Upper lobe of right lung (tissue), 1 donor: ENCODE measurements at regions not wholly inside any gene's neighbourhood (a gene's known extent, or its start where the extent isn't known, plus 50 kb on each side); places are given as distances from the start of the nearest gene placed in this dataset.

Source experiments
- ATAC-seq: fragments of 200-7000 bp; cut with Tn5 transposase; one replicate; pipeline ENCODE4 v1.9.1; 2020; ENCODE audit warnings: mild to moderate bottlenecking, moderate library complexity
- DNase-seq: peaks from one replicate; pipeline ENCODE4 v3.0.0-alpha.2; 2020
- H3K27ac ChIP-seq: fragments of 200-600 bp; one replicate; pipeline ENCODE4 v1.8.0; 2022
- H3K27me3 ChIP-seq: fragments of 200-600 bp; one replicate; pipeline ENCODE4 v1.8.0; 2022; ENCODE audit warnings: mild to moderate bottlenecking
- H3K36me3 ChIP-seq: fragments of 200-600 bp; one replicate; pipeline ENCODE4 v1.8.0; 2022
- H3K4me1 ChIP-seq: fragments of 200-600 bp; one replicate; pipeline ENCODE4 v1.8.0; 2022
- H3K4me3 ChIP-seq: fragments of 200-600 bp; one replicate; pipeline ENCODE4 v1.8.0; 2022; ENCODE audit warnings: mild to moderate bottlenecking
- H3K9me3 ChIP-seq: fragments of 200-600 bp; one replicate; pipeline ENCODE4 v1.8.0; 2022
- intact Hi-C: fragments of 100-400 bp; cut with DNase I; formaldehyde crosslinking; loops from one replicate; pipeline ENCODE4 v1.11.0; 2022
- TF ChIP-seq, protein P1 (sequence below): fragments of 200-600 bp; IDR thresholded peaks from one replicate; pipeline ENCODE4 v1.8.0; 2022; ENCODE audit warnings: antibody characterized with exemption
- donor health status: DM: no; HTN: yes; CAD: no; lungs with severe emphysema.

DNA sequence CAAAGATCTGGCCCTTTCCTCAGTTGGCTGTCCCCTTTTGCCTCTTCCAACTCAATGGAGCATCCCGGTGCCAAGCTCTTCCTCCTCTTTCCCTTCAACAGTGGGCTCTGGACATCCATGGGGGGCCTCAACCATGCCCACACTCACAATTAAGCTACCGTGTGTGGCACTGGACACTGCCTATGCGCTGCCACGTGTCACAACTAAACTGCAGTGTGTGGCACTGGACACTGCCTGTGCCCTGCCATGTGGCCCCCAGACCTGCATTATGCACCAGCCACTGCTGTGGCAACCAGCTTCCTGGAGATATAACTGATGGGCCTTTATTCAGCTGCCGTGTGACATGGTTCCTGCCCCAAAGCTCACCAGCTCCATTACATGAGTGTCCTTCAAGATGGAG lies 179.1 kb downstream of the KCNA5 start:
- Histone ChIP-seq H3K9me3 (no peaks in the 10 kb centered on the region), H3K36me3 (no peaks in the 10 kb centered on the region), H3K4me1 (no peaks in the 10 kb centered on the region), H3K27ac (no peak overlapping the region), H3K27me3 (no peaks in the 10 kb centered on the region), H3K4me3 (no peak overlapping the region)
- ATAC-seq = no peak
- TF ChIP-seq, protein P1, sequence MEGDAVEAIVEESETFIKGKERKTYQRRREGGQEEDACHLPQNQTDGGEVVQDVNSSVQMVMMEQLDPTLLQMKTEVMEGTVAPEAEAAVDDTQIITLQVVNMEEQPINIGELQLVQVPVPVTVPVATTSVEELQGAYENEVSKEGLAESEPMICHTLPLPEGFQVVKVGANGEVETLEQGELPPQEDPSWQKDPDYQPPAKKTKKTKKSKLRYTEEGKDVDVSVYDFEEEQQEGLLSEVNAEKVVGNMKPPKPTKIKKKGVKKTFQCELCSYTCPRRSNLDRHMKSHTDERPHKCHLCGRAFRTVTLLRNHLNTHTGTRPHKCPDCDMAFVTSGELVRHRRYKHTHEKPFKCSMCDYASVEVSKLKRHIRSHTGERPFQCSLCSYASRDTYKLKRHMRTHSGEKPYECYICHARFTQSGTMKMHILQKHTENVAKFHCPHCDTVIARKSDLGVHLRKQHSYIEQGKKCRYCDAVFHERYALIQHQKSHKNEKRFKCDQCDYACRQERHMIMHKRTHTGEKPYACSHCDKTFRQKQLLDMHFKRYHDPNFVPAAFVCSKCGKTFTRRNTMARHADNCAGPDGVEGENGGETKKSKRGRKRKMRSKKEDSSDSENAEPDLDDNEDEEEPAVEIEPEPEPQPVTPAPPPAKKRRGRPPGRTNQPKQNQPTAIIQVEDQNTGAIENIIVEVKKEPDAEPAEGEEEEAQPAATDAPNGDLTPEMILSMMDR = no peak
- DNase-seq = no peak
- intact Hi-C loops = no loop called here

- Histone ChIP-seq H3K27me3 (no peaks in the 10 kb centered on the region), H3K4me1 (no peaks in the 10 kb centered on the region), H3K27ac (no peak overlapping the region), H3K36me3 (no peaks in the 10 kb centered on the region), H3K4me3 (no peak overlapping the region), H3K9me3 (no peaks in the 10 kb centered on the region)
- ATAC-seq = no peak
- DNase-seq = no peak
- TF ChIP-seq, protein P1 = no peak
- intact Hi-C loops = no loop called here
These were observed 180.2 kb downstream of the KCNA5 start for GRCh38 chr12:5223881-5224280.

GRCh38 chr12:5226581-5226980 lies 182.9 kb downstream of the KCNA5 start:
- Histone ChIP-seq H3K27ac (no peak overlapping the region), H3K9me3 (no peaks in the 10 kb centered on the region), H3K27me3 (no peaks in the 10 kb centered on the region), H3K4me3 (no peak overlapping the region), H3K4me1 (no peaks in the 10 kb centered on the region), H3K36me3 (no peaks in the 10 kb centered on the region)
- DNase-seq (no peak), ATAC-seq (no peak)
- TF ChIP-seq, protein P1 = no peak
- intact Hi-C loops = no loop called here

- intact Hi-C loops = no loop called here
- ATAC-seq = peak; percentile 49
- DNase-seq = no peak
These were observed 184.2 kb downstream of the KCNA5 start for GRCh38 chr12:5227708-5228373.

GRCh38 chr12:5230156-5230555 lies 186.5 kb downstream of the KCNA5 start:
- no peak for ATAC-seq
- intact Hi-C loops = no loop called here
- Histone ChIP-seq H3K9me3 (no peaks in the 10 kb centered on the region), H3K36me3 (no peaks in the 10 kb centered on the region), H3K27ac (no peak overlapping the region), H3K4me3 (no peak overlapping the region), H3K4me1 (no peaks in the 10 kb centered on the region), H3K27me3 (no peaks in the 10 kb centered on the region)
- TF ChIP-seq, protein P1 = no peak
- no peak for DNase-seq

More at GRCh38 chr12:5227708-5228373, 184.2 kb downstream of the KCNA5 start:
- Histone ChIP-seq H3K27me3 (no peaks in the 10 kb centered on the region), H3K4me1 (no peaks in the 10 kb centered on the region), H3K27ac (no peak overlapping the region), H3K36me3 (no peaks in the 10 kb centered on the region), H3K4me3 (no peak overlapping the region), H3K9me3 (no peaks in the 10 kb centered on the region)
- TF ChIP-seq, protein P1 = no peak

DNA sequence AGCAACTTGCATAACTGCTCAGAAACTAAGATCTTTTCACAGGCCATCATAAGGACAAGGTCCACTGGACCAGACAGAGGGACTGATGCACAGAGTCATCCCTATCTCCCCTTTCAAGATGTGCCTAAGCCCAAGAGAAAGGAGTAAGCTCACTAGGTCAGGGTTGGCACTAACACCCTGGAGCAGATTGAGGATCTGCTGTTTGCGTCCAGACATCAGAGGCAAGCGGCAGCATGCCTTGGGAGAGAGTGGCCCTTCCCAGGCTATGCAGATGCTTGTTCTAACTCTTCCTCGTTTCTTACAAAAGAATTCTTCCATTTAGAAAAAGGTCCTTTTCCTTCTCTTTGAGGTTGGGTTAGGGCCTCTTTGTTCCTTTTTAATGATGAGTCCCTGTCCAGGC lies 187.2 kb downstream of the KCNA5 start:
- Histone ChIP-seq H3K9me3 (no peaks in the 10 kb centered on the region), H3K4me3 (no peak overlapping the region), H3K27me3 (no peaks in the 10 kb centered on the region), H3K27ac (no peak overlapping the region), H3K4me1 (no peaks in the 10 kb centered on the region), H3K36me3 (no peaks in the 10 kb centered on the region)
- ATAC-seq = no peak
- TF ChIP-seq, protein P1 = no peak
- intact Hi-C loops = no loop called here
- no peak for DNase-seq
